ENCODE measurements at regions not wholly inside any gene's neighbourhood (a gene's known extent, or its start where the extent isn't known, plus 50 kb on each side); places are given as distances from the start of the nearest gene placed in this dataset.
"Not testable (repeated sequence)": the region's sequence is repeated elsewhere in the genome, so short reads cannot be mapped to it uniquely, and the experiment has no call there.

- DNase-seq, result not testable (repeated sequence)
These were observed 54.7 kb upstream of the E2F3 start for GRCh38 chr6:20346948-20347347.

GRCh38 chr6:20348041-20348440, 53.6 kb upstream of the E2F3 start:
- DNase-seq, result no peak

GRCh38 chr6:20349225-20349624, 52.5 kb upstream of the E2F3 start:
- no peak for DNase-seq

GRCh38 chr6:20350215-20350614, 51.5 kb upstream of the E2F3 start:
- peak; percentile 64 for DNase-seq

- no peak for DNase-seq
These were observed 50.1 kb upstream of the E2F3 start for GRCh38 chr6:20351534-20351933.
